ENCODE measurements at regions not wholly inside any gene's neighbourhood (a gene's known extent, or its start where the extent isn't known, plus 50 kb on each side); places are given as distances from the start of the nearest gene placed in this dataset.

GRCh38 chr6:154885214-154885613 lies 109.9 kb upstream of the TIAM2 start:
- DNase-seq: no peak

- no peak for DNase-seq
Observed at GRCh38 chr6:154886016-154886415, 109.1 kb upstream of the TIAM2 start.

DNA sequence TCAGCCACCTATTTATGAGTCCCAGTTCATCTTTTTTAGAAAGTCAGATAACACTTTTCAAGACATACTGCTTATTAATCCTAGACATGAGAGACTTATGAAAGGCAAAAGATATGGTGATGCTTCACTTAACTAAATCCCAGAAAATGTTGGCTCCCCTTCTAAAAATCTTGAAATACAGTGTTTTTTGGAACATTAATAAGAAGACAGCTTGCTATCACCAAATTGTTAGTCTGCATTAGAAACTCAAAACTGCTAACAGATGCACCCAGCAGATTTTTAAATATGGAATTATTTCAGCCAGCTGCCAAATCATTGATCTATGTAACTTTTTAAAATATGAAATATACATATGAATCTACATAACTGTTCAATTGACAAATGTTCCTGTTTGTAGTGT lies 108.6 kb upstream of the TIAM2 start:
- DNase-seq: no peak

DNA sequence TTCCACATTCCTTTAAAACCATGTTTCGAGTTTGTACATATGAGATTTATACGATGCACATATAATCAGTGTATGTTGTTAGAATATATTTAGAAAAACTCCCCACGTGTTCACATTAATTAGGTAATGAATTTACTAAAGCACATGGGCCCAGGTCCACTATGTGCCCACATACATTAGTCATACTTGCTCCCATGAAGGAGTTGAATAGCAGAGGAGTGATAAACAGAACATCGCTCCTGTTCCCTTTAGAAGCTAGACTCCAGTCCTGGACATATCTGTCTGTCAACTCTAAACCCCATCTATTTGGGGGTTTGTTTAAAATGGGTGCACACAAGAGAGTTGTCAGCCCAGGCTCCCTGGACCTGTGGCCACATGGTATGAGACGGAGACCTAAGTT lies 108.1 kb upstream of the TIAM2 start:
- DNase-seq: no peak

DNA sequence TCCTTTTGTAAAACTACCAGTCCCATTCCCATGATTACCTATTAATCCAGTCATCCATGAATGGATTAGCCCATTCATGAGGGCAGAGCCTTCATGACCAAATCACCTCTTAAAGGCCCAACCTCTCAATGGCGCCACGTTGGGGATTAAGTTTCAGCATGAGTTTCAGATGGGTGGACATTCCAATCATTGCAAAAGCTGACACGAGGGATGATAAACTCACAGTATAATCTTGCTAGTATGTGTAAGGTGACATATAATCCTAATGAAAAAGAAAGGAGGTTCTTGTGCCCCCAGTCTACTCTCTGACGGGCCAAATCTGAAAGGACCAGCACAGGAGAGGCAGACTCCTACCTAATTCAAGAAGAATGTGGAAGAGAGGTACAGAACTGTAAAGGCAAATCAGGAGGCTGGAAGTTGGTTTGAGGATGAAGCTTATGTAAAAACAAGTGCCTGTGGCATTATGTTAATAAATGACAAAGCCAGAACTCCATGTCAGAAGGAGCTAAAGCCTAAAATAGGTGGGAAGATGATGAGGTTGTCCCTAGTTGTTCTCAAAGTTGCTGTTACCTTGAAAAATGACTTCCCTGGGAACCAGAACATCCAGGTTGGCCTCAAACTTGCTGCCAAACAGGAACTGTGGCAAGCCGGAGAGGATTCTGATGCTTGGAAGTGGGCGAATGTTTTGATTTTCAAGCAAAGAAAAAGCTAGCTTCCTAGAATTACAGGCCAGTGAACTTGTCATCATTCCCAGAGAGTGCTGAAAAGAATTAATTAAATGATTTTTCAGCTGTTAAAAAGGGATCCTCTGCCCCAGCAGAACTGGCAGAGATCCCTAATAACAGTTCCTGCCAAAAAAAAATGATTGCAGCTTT lies 106.5 kb upstream of the TIAM2 start:
- DNase-seq: no peak

DNA sequence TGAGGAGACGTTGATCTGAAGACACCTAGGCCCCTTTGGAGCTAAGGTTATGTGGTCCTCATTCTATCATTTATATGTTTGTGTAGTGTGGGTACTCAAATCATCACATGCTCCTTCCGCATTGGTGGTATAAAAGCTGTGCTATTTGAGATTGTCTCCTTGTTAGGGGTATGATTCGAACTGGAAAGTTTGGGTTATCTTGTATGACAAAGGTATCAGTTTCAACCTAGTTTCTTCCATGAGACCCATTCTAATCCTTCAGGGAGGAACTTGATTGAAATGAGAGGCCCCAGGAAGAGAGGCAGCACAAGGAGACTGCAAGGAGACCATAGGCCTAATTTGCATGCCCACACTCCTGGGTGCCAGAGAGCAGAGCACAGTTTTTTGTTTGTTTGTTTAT lies 104.2 kb upstream of the TIAM2 start:
- no peak for DNase-seq

- no peak for DNase-seq
Observed at GRCh38 chr6:154891901-154892300, 103.2 kb upstream of the TIAM2 start.

- no peak for DNase-seq
Observed at GRCh38 chr6:154893917-154894316, 101.2 kb upstream of the TIAM2 start.

GRCh38 chr6:154894902-154895301 lies 100.2 kb upstream of the TIAM2 start:
- no peak for DNase-seq

GRCh38 chr6:154895841-154896240 lies 99.3 kb upstream of the TIAM2 start:
- DNase-seq: no peak

DNA sequence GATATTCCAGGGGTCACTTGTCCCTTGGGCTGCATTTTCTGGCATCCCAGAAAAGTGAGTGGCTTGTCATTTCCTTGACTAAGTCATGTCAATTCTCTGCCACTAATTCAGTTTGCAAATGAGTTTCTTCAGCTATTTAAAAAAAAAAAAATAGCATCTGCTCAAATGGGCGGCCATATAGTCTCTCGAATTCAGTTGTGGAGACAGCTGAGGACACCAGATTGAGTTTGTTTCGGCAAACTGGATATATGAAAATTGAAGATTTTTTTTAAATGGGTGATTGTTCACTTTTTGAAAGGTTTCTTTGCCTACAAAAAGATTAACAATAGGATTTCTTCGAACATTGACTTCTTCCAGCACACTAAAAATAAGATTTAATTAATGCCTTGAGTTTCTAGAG lies 96.3 kb upstream of the TIAM2 start:
- no peak for DNase-seq

GRCh38 chr6:154899824-154900463 lies 95.2 kb upstream of the TIAM2 start:
- DNase-seq: no peak

- DNase-seq: no peak
Observed at GRCh38 chr6:154901876-154902552, 93.1 kb upstream of the TIAM2 start.

GRCh38 chr6:154907291-154907690 lies 87.8 kb upstream of the TIAM2 start:
- no peak for DNase-seq

GRCh38 chr6:154908723-154909122 lies 86.4 kb upstream of the TIAM2 start:
- DNase-seq: no peak

DNA sequence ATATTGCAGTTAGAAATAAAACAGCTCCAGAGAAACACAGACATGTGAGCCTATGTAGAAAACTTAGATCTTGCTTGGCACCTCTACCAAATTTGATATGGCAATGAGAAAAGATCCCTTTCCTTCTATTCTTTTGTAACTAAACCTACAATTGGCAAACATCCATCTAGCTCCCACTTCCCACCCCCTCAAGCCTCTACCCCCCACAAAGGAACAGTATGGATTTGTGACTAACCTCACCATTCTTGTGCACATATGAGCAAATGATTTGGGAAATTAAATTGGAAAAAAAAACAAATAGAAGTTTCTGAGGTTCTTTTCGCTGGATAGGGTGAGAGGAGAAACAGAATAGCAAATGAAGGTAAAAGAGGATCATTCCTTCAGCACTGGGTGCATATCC lies 85.8 kb upstream of the TIAM2 start:
- DNase-seq: no peak

DNA sequence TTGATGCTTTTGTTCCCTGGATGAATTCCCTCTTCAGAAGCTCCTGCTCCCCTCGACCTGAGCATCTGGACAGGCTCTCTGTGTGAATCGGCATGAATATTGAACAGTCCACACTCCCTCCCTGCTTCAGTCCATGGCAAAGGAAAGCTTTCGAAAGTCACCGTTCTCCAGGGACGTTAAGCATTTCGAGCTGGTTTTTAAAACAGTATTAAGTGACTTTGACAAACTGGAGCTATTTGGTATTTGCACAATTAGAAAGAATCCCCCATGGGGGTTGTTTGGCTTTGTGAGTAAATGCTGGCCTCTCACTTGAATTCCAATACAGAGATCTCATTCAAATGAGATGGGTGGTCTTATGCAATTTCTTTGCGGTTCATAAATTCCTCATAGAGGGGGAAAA lies 85.3 kb upstream of the TIAM2 start:
- DNase-seq: no peak

DNA sequence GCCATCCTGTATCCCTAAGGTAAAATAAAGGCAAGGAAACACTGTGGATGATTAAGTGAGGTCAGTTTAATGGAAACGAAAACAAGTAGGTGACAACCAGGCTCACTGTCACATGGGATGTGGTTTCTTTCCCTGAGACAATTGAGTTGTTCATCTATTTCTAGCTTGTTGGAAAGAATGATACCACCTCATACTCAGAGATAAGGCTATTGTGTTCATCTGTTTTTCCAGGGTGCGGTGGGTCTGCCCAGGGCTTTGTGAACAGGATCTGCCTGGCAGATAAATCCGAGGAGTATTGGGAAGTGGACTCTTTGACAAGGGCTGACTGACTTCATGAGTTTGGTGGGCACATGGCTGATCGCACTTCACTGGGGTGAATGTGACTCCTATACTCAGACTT lies 80.8 kb upstream of the TIAM2 start:
- no peak for DNase-seq

GRCh38 chr6:154916857-154917256 lies 78.3 kb upstream of the TIAM2 start:
- no peak for DNase-seq

- no peak for DNase-seq
Observed at GRCh38 chr6:154917941-154918340, 77.2 kb upstream of the TIAM2 start.

GRCh38 chr6:154919806-154920205 lies 75.3 kb upstream of the TIAM2 start:
- no peak for DNase-seq

GRCh38 chr6:154920495-154921200 lies 74.5 kb upstream of the TIAM2 start:
- no peak for DNase-seq

- DNase-seq: no peak
Observed at GRCh38 chr6:154921482-154921881, 73.6 kb upstream of the TIAM2 start.

Measured in CD4-positive, alpha-beta T cell treated with Interleukin-10 for 1 hour (primary cell).